IMR-90 (cell line): ENCODE measurements at regions not wholly inside any gene's neighbourhood (a gene's known extent, or its start where the extent isn't known, plus 50 kb on each side); places are given as distances from the start of the nearest gene placed in this dataset.
A peak's percentile ranks its signal among the peaks of the same experiment; 100 is the strongest.

Experiments
- ATAC-seq: fragments of 200-7000 bp; cut with Tn5 transposase; 2 replicates; pipeline ENCODE4 v1.9.1; 2020; ENCODE audit warnings: low read depth, mild to moderate bottlenecking, moderate library complexity
- BruUV-seq: library from RNA; stranded (reverse); fragments of 400-500 nt; replicated peaks from 2 replicates; lab custom pipeline; 2021; lab: Mats Ljungman, UMichigan
- CTCF ChIA-PET: fragments of 300-600 bp; formaldehyde crosslinking; extraction: SDS; loops from one replicate; lab custom pipeline; 2021; ENCODE audit warnings: antibody characterized with exemption; lab: Yijun Ruan, JAX
- POLR2A ChIA-PET: fragments of 300-600 bp; sonication (Branson Sonifier 250); formaldehyde crosslinking; loops from one replicate; lab custom pipeline; 2022; ENCODE audit warnings: antibody characterized with exemption; ENCODE audit not compliant: unreplicated experiment; lab: Charles Lee
- DNase-seq: peaks from one replicate; pipeline ENCODE4 v3.0.0; 2013
- H2AFZ ChIP-seq: replicated peaks from 2 replicates; pipeline ENCODE3; 2013; ENCODE audit warnings: low read length, mild to moderate bottlenecking; ENCODE audit not compliant: poor library complexity
- H2AK5ac ChIP-seq: 2 replicates; pipeline ENCODE4 v1.6.1; 2013; ENCODE audit warnings: low read depth, low read length, inconsistent platforms
- H2AK9ac ChIP-seq: replicated peaks from 2 replicates; pipeline ENCODE3; 2013; ENCODE audit warnings: mild to moderate bottlenecking, low read depth, low read length, moderate library complexity; ENCODE audit not compliant: poor library complexity
- H2BK120ac ChIP-seq: 2 replicates; pipeline ENCODE4 v1.6.1; 2013; ENCODE audit warnings: low read depth, low read length, inconsistent platforms
- H2BK15ac ChIP-seq: 3 replicates; pipeline ENCODE4 v1.6.1; 2013; ENCODE audit warnings: low read depth, low read length, inconsistent platforms
- H2BK20ac ChIP-seq: 2 replicates; pipeline ENCODE4 v1.6.1; 2013; ENCODE audit warnings: low read depth, mild to moderate bottlenecking, inconsistent platforms, low read length, moderate library complexity
- H2BK5ac ChIP-seq: 2 replicates; pipeline ENCODE4 v1.6.1; 2013; ENCODE audit warnings: mild to moderate bottlenecking, low read depth, low read length, inconsistent platforms; ENCODE audit not compliant: poor library complexity, severe bottlenecking
- H3K14ac ChIP-seq: replicated peaks from 2 replicates; pipeline ENCODE4 v1.6.1; 2013; ENCODE audit warnings: low read depth, low read length, inconsistent platforms
- H3K18ac ChIP-seq: 2 replicates; pipeline ENCODE4 v1.6.1; 2013; ENCODE audit warnings: low read depth, low read length, control low read depth
- H3K23ac ChIP-seq: 2 replicates; pipeline ENCODE4 v1.6.1; 2013; ENCODE audit warnings: low read depth, low read length, inconsistent platforms
- H3K27ac ChIP-seq: 2 replicates; pipeline ENCODE4 v1.5.1; 2013; ENCODE audit warnings: mild to moderate bottlenecking, control low read depth, low read length; ENCODE audit not compliant: insufficient read depth
- H3K27me3 ChIP-seq: 2 replicates; pipeline ENCODE4 v1.6.1; 2013; ENCODE audit warnings: low read length; ENCODE audit not compliant: control insufficient read depth, insufficient read depth
- H3K36me3 ChIP-seq: 2 replicates; pipeline ENCODE4 v1.6.1; 2013; ENCODE audit warnings: low read length, mixed read lengths; ENCODE audit not compliant: control insufficient read depth, insufficient read depth
- H3K4ac ChIP-seq: 2 replicates; pipeline ENCODE4 v1.6.1; 2013; ENCODE audit warnings: low read depth, low read length, inconsistent platforms
- H3K4me1 ChIP-seq: 2 replicates; pipeline ENCODE4 v1.6.1; 2013; ENCODE audit warnings: low read length, mixed read lengths; ENCODE audit not compliant: control insufficient read depth, insufficient read depth
- H3K4me2 ChIP-seq: 2 replicates; pipeline ENCODE4 v1.6.1; 2013; ENCODE audit warnings: low read depth, mild to moderate bottlenecking, control low read depth, low read length, moderate library complexity
- H3K4me3 ChIP-seq: 2 replicates; pipeline ENCODE4 v1.5.1; 2013; ENCODE audit warnings: low read depth, mild to moderate bottlenecking, control low read depth, low read length, moderate library complexity; ENCODE audit not compliant: insufficient read depth
- H3K56ac ChIP-seq: 2 replicates; pipeline ENCODE4 v1.6.1; 2013; ENCODE audit warnings: low read length, inconsistent platforms; ENCODE audit not compliant: insufficient read depth; ENCODE audit errors: extremely low read depth
- H3K79me1 ChIP-seq, 2 experiments: 2 replicates each; pipeline ENCODE4 v1.6.1; 2013; ENCODE audit warnings: low read length in 2 of 2, inconsistent platforms in 1 of 2, low read depth in 1 of 2
- H3K9ac ChIP-seq: 2 replicates; pipeline ENCODE4 v1.6.1; 2013; ENCODE audit warnings: low read depth, low read length, control low read depth
- H3K9me1 ChIP-seq: 2 replicates; pipeline ENCODE4 v1.6.1; 2013; ENCODE audit warnings: low read length, inconsistent platforms; ENCODE audit not compliant: insufficient read depth
- H3K9me3 ChIP-seq: 2 replicates; pipeline ENCODE4 v1.6.1; 2013; ENCODE audit warnings: low read length; ENCODE audit not compliant: control insufficient read depth, insufficient read depth
- H4K20me1 ChIP-seq: 2 replicates; pipeline ENCODE4 v1.6.1; 2013; ENCODE audit warnings: low read length, inconsistent platforms; ENCODE audit not compliant: insufficient read depth
- H4K5ac ChIP-seq: 2 replicates; pipeline ENCODE4 v1.6.1; 2013; ENCODE audit warnings: mild to moderate bottlenecking, low read depth, low read length, control low read depth
- H4K8ac ChIP-seq, 2 experiments: 2 replicates each; pipeline ENCODE4 v1.6.1; 2013; ENCODE audit warnings: low read depth in 2 of 2, low read length in 2 of 2, control low read depth in 1 of 2, inconsistent platforms in 1 of 2
- H4K91ac ChIP-seq: 2 replicates; pipeline ENCODE4 v1.6.1; 2013; ENCODE audit warnings: low read depth, low read length, inconsistent platforms; ENCODE audit not compliant: insufficient read depth
- BHLHE40 ChIP-seq: fragments of 150-350 bp; IDR thresholded peaks from 2 replicates; pipeline ENCODE4 v1.6.1; 2016; ENCODE audit warnings: mild to moderate bottlenecking, low read depth, low read length
- CEBPB ChIP-seq: IDR thresholded peaks from 2 replicates; pipeline ENCODE4 v1.6.1; 2012; ENCODE audit warnings: low read depth, low read length, improper control_type of control experiment
- CHD1 ChIP-seq: IDR thresholded peaks from 2 replicates; pipeline ENCODE4 v1.6.1; 2012; ENCODE audit warnings: low read depth, low read length, improper control_type of control experiment
- FOS ChIP-seq: fragments of 150-350 bp; IDR thresholded peaks from 2 replicates; pipeline ENCODE4 v1.6.1; 2016; ENCODE audit warnings: low read depth, low read length
- MAFK ChIP-seq: IDR thresholded peaks from 2 replicates; pipeline ENCODE4 v1.6.1; 2012; ENCODE audit warnings: low read depth, low read length, improper control_type of control experiment
- MAZ ChIP-seq: IDR thresholded peaks from 2 replicates; pipeline ENCODE4 v1.6.1; 2012; ENCODE audit warnings: low read depth, mild to moderate bottlenecking, low read length, improper control_type of control experiment, moderate library complexity, borderline replicate concordance
- MXI1 ChIP-seq: IDR thresholded peaks from 2 replicates; pipeline ENCODE4 v1.6.1; 2012; ENCODE audit warnings: low read depth, mild to moderate bottlenecking, low read length, moderate library complexity, borderline replicate concordance
- NFE2L2 ChIP-seq: fragments of 150-350 bp; IDR thresholded peaks from 2 replicates; pipeline ENCODE4 v1.6.1; 2016; ENCODE audit warnings: low read depth, mild to moderate bottlenecking, low read length
- POLR2A ChIP-seq: IDR thresholded peaks from 2 replicates; pipeline ENCODE4 v1.6.1; 2012; ENCODE audit warnings: mild to moderate bottlenecking, low read depth, low read length
- RAD21 ChIP-seq: IDR thresholded peaks from 2 replicates; pipeline ENCODE4 v1.6.1; 2012; ENCODE audit warnings: low read length, improper control_type of control experiment
- RCOR1 ChIP-seq: IDR thresholded peaks from 2 replicates; pipeline ENCODE4 v1.6.1; 2012; ENCODE audit warnings: mild to moderate bottlenecking, low read length, improper control_type of control experiment; ENCODE audit not compliant: insufficient replicate concordance
- RFX5 ChIP-seq: IDR thresholded peaks from 2 replicates; pipeline ENCODE4 v1.8.0; 2012; ENCODE audit warnings: low read depth, mild to moderate bottlenecking, low read length, moderate library complexity
- SMC3 ChIP-seq: fragments of 150-350 bp; IDR thresholded peaks from 2 replicates; pipeline ENCODE4 v1.6.1; 2016; ENCODE audit warnings: low read depth, mild to moderate bottlenecking, antibody characterized with exemption, low read length, moderate library complexity
- WGBS, 2 experiments: methylation state at CpG; one replicate each; pipeline versions ENCODE4 v1.1.5 to v1.1.7; 2013; ENCODE audit warnings: missing lambda C conversion rate in 2 of 2; ENCODE audit not compliant: insufficient read length in 1 of 2; ENCODE audit errors: extremely low coverage in 2 of 2; 5-methylcytosine and 5-hydroxymethylcytosine counted together
- dilution Hi-C: fragments of 300-500 bp; cut with HindIII; formaldehyde crosslinking; loops from one replicate; pipeline ENCODE4 v1.14.3; 2018; ENCODE audit warnings: low sequenced_read_pairs; ENCODE audit not compliant: unreplicated experiment
- in situ Hi-C: fragments of 300-500 bp; cut with MboI; formaldehyde crosslinking; loops from 3 replicates; pipeline ENCODE4 v1.14.3; 2019; ENCODE audit warnings: low sequenced_read_pairs, inconsistent platforms, mixed read lengths
- intact Hi-C: fragments of 100-400 bp; cut with micrococcal nuclease; formaldehyde crosslinking; loops from 2 replicates; pipeline ENCODE4 v1.10.0; 2022
- TF ChIP-seq, protein P1 (sequence below): fragments of 150-350 bp; IDR thresholded peaks from 2 replicates; pipeline ENCODE4 v1.6.1; 2016; ENCODE audit warnings: low read depth, mild to moderate bottlenecking, low read length, moderate library complexity, borderline replicate concordance
- TF ChIP-seq, protein P2 (sequence below): fragments of 150-350 bp; IDR thresholded peaks from 2 replicates; pipeline ENCODE4 v1.6.1; 2017; ENCODE audit warnings: mild to moderate bottlenecking, antibody characterized with exemption, low read length, low read depth
- TF ChIP-seq, protein P3 (sequence below): conservative IDR thresholded peaks from 2 replicates; pipeline ENCODE4 v1.5.1; 2012; ENCODE audit warnings: mild to moderate bottlenecking, low read depth, low read length, improper control_type of control experiment

DNA sequence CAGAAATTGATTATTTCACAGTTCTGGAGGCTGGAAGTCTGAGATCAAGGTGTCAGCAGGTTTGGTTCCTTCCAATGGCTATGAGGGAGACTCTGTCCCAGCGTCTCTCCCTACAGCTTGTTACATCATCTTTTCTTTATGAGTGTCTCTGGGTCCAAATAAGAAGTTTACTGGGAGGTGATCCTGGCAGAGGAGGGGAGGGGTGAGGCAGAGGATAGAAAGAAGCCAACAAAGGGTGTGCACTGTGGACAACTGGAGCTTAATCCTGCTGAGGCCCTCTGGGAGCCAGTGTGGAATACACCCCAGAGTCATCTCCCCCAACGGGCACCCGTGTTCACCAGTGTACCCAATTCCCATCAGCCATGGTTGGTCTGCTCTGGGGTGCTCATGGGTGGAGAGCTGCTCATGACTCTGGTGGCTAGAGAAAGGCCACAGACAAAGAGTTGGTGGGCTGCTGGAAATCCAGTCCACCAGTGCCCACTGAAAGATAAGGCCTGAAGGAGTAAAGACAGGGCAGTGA is 57.5 kb upstream of the CTLA4 start:
- WGBS, 2 experiments, result no CpG with 5 or more reads among the region's 3 CpGs

More for the DNA sequence above, 57.5 kb upstream of the CTLA4 start:
- Histone ChIP-seq H2AK5ac (peak overlapping the region; percentile 92), H3K56ac (no peak overlapping the region), H2BK20ac (peak overlapping the region; percentile 84), H4K20me1 (no peaks in the 10 kb centered on the region), H3K36me3 (no peaks in the 10 kb centered on the region), H3K9me1 (peaks cover 14% of the 10 kb centered on the region), H3K23ac (no peak overlapping the region), H2AFZ (no peak overlapping the region), H3K4me3 (no peak overlapping the region), H3K79me1 (no peaks in the 10 kb centered on the region), H3K18ac (no peak overlapping the region), H2BK15ac (peak overlapping the region; percentile 91), H4K5ac (peak overlapping the region; percentile 55; the same call in 1 of the 2 replicates), H3K14ac (0 out of 2 replicates have a peak overlapping the region, but pooled peaks have one; percentile 18), H3K27me3 (no peaks in the 10 kb centered on the region), H3K4ac (peak overlapping the region; percentile 60), H4K8ac (peak overlapping the region in 1 of 2 experiments; percentile 64; a peak in 2 of 4 replicates), H3K4me1 (peaks cover 14% of the 10 kb centered on the region), H2BK5ac (peak overlapping the region; percentile 81), H3K27ac (no peak overlapping the region), H2AK9ac (peak overlapping the region; percentile 61), H4K91ac (peak overlapping the region; percentile 49; the same call in 1 of the 2 replicates), H3K4me2 (no peak overlapping the region), H3K9me3 (peaks cover 4% of the 10 kb centered on the region), H2BK120ac (peak overlapping the region; percentile 70), H3K9ac (no peak overlapping the region)
- intact Hi-C loops (loop anchor here (2.0 to 10.0 kb wide), 3 partner anchors 27 to 485 kb away; partner anchors contain the start of gene ABI2), dilution Hi-C loops (loop anchor here (25.0 kb wide), 1 partner anchor 298 kb away; no protein-coding TSS in a partner anchor), in situ Hi-C loops (loop anchor here (5.0 to 25.0 kb wide), 2 partner anchors 318 to 573 kb away; partner anchors contain the start of gene CYP20A1)
- ChIA-PET POLR2A (no interaction called here), CTCF (interaction anchor here (0.6 kb wide), 1 partner anchor 346 kb away, joined by 4 read pairs; no protein-coding TSS in a partner anchor)
- no peak for ATAC-seq
- no TSS peak for BruUV-seq
- TF ChIP-seq NFE2L2 (no peak), MAZ (no peak), SMC3 (no peak), CHD1 (no peak), POLR2A (no peak), BHLHE40 (no peak), MAFK (no peak), MXI1 (no peak), RFX5 (no peak), FOS (no peak), CEBPB (no peak), RAD21 (no peak), RCOR1 (no peak)
- TF ChIP-seq, protein P1, sequence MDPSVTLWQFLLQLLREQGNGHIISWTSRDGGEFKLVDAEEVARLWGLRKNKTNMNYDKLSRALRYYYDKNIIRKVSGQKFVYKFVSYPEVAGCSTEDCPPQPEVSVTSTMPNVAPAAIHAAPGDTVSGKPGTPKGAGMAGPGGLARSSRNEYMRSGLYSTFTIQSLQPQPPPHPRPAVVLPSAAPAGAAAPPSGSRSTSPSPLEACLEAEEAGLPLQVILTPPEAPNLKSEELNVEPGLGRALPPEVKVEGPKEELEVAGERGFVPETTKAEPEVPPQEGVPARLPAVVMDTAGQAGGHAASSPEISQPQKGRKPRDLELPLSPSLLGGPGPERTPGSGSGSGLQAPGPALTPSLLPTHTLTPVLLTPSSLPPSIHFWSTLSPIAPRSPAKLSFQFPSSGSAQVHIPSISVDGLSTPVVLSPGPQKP, result no peak
- TF ChIP-seq, protein P2, sequence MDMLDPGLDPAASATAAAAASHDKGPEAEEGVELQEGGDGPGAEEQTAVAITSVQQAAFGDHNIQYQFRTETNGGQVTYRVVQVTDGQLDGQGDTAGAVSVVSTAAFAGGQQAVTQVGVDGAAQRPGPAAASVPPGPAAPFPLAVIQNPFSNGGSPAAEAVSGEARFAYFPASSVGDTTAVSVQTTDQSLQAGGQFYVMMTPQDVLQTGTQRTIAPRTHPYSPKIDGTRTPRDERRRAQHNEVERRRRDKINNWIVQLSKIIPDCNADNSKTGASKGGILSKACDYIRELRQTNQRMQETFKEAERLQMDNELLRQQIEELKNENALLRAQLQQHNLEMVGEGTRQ, result no peak
- TF ChIP-seq, protein P3, sequence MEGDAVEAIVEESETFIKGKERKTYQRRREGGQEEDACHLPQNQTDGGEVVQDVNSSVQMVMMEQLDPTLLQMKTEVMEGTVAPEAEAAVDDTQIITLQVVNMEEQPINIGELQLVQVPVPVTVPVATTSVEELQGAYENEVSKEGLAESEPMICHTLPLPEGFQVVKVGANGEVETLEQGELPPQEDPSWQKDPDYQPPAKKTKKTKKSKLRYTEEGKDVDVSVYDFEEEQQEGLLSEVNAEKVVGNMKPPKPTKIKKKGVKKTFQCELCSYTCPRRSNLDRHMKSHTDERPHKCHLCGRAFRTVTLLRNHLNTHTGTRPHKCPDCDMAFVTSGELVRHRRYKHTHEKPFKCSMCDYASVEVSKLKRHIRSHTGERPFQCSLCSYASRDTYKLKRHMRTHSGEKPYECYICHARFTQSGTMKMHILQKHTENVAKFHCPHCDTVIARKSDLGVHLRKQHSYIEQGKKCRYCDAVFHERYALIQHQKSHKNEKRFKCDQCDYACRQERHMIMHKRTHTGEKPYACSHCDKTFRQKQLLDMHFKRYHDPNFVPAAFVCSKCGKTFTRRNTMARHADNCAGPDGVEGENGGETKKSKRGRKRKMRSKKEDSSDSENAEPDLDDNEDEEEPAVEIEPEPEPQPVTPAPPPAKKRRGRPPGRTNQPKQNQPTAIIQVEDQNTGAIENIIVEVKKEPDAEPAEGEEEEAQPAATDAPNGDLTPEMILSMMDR, result no peak
- no peak for DNase-seq
